ENCODE measurements at regions not wholly inside any gene's neighbourhood (a gene's known extent, or its start where the extent isn't known, plus 50 kb on each side); places are given as distances from the start of the nearest gene placed in this dataset.

DNA sequence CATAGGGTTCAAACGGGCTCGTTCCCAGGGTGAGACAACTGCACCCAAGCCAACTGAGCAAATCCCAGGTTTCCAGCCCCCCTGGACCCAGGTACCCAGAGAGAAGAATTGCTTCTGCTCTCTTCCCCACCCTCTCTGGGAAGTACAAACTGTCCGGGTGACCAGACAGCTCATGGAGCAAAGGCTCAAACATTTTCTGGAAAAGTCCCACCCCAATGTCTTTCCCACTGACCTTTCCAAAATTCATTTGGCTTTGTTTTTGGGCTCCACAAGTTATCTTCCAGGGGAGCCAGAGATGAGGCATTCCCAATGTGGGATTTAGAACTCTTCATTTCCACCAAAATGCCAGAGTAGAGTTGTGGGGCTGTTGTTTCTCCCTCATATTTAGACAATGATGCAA is 58.6 kb downstream of the PABIR2 start:
- Histone ChIP-seq H3K4me1 (ENCODE audit: control insufficient read depth in 1 of 2, insufficient read depth in 2 of 2, low read depth in 1 of 2, low read length in 1 of 2) (peaks cover 11 to 14% of the 10 kb centered on the region in 2 experiments; a peak in 3 of 4 replicates), H3K9me2 (no peaks in the 10 kb centered on the region), H3K36me3 (replicated peaks in 1 of 2; ENCODE audit: control insufficient read depth in 1 of 2, insufficient read depth in 2 of 2, low read length in 1 of 2) (no peaks in the 10 kb centered on the region), H4K20me1 (ENCODE audit: insufficient read depth) (no peaks in the 10 kb centered on the region), H3K4me2 (no peak overlapping the region), H3K27ac (ENCODE audit: low read depth in 2 of 2, low read length in 1 of 2) (no peak overlapping the region), H3K79me2 (ENCODE audit: insufficient read depth) (no peaks in the 10 kb centered on the region), H3K4me3 (ENCODE audit: low read depth in 2 of 2, low read length in 1 of 2) (no peak overlapping the region), H3K9me3 (no peaks in the 10 kb centered on the region), H3K27me3 (ENCODE audit: insufficient read depth) (no peaks in the 10 kb centered on the region), H3K9ac (no peak overlapping the region), H2AFZ (ENCODE audit: low read depth) (no peak overlapping the region), H3F3A (replicated peaks; ENCODE audit: insufficient read depth) (no peaks in the 10 kb centered on the region)
- ChIA-PET CTCF (interaction anchor here (0.6 to 1.1 kb wide), 2 partner anchors 23 to 27 kb away, joined by 3 read pairs; no protein-coding TSS in a partner anchor), POLR2A (no interaction called here)
- WGBS (ENCODE audit: low lambda C conversion rate): 46% methylated on average over 3 of the region's 3 CpGs
- DNase-seq: no peak
- TF ChIP-seq RAD21 (IDR thresholded peaks at IDR 0.05; ENCODE audit: low read length): no peak
- TF ChIP-seq TCF12 (IDR thresholded peaks at IDR 0.05): no peak
- no peak for TF ChIP-seq GATA2 (CRISPR knock-in tag; IDR thresholded peaks at IDR 0.05)
- no peak for TF ChIP-seq MEF2A (IDR thresholded peaks at IDR 0.05; ENCODE audit: borderline replicate concordance, low read depth)
- no peak for TF ChIP-seq CTCF (IDR thresholded peaks at IDR 0.05)
- no peak for TF ChIP-seq CHD2 (IDR thresholded peaks at IDR 0.05; ENCODE audit: low read length, partially characterized antibody)

GRCh38 chrX:134737721-134738369 is 59.2 kb downstream of the PABIR2 start:
- POLR2A ChIA-PET: interaction anchor here (0.6 kb wide), 1 partner anchor 111 kb away, joined by 3 read pairs; no protein-coding TSS in a partner anchor
- no peak overlapping the region for H2AFZ ChIP-seq (ENCODE audit: low read depth)
- H4K20me1 ChIP-seq (ENCODE audit: insufficient read depth): no peaks in the 10 kb centered on the region
- CTCF ChIA-PET: interaction anchor here (1.0 to 1.1 kb wide), 2 partner anchors 23 to 217 kb away, joined by 3 read pairs; no protein-coding TSS in a partner anchor
- no peaks in the 10 kb centered on the region for H3K9me2 ChIP-seq
- no peaks in the 10 kb centered on the region for H3F3A ChIP-seq (replicated peaks; ENCODE audit: insufficient read depth)
- no peak for TF ChIP-seq RXRA (IDR thresholded peaks at IDR 0.05; ENCODE audit: borderline replicate concordance, low read depth)
- TF ChIP-seq NFIC (IDR thresholded peaks at IDR 0.05; ENCODE audit: borderline replicate concordance): no peak
- no peak for TF ChIP-seq TAF1 (IDR thresholded peaks at IDR 0.05; ENCODE audit: borderline replicate concordance, low read depth, low read length)
- no peak overlapping the region for H3K27ac ChIP-seq (ENCODE audit: low read depth in 2 of 2, low read length in 1 of 2)
- peaks cover 11 to 18% of the 10 kb centered on the region in 2 experiments; a peak in 3 of 4 replicates for H3K4me1 ChIP-seq (ENCODE audit: control insufficient read depth in 1 of 2, insufficient read depth in 2 of 2, low read depth in 1 of 2, low read length in 1 of 2)
- H3K36me3 ChIP-seq (replicated peaks in 1 of 2; ENCODE audit: control insufficient read depth in 1 of 2, insufficient read depth in 2 of 2, low read length in 1 of 2): no peaks in the 10 kb centered on the region
- no peaks in the 10 kb centered on the region for H3K79me2 ChIP-seq (ENCODE audit: insufficient read depth)
- 70% methylated on average over 11 of the region's 12 CpGs for WGBS (ENCODE audit: low lambda C conversion rate)
- H3K4me2 ChIP-seq: no peak overlapping the region
- H3K27me3 ChIP-seq (ENCODE audit: insufficient read depth): no peaks in the 10 kb centered on the region
- H3K9ac ChIP-seq: no peak overlapping the region
- no peaks in the 10 kb centered on the region for H3K9me3 ChIP-seq
- no peak for DNase-seq
- H3K4me3 ChIP-seq (ENCODE audit: low read depth in 2 of 2, low read length in 1 of 2): no peak overlapping the region

DNA sequence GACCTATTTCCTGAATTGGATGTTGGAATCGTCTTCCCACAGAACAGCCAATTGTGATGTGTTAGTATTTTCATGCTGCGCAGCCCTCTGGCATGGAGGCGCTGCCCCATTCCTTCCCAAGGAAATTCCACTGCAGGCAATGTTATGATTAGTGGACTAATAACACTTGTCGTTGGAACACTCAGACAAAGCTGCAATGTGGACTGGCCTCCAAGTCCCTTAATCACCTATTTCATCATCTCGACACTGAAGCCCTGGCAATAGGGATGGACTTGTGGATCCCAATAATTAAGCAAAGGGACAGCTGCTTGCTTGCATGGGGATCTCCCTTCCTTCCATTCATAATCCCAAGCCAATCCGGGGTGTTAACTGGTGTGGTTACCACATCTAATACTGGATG is 59.9 kb downstream of the PABIR2 start:
- CTCF ChIA-PET: interaction anchor here (1.0 to 1.3 kb wide), 3 partner anchors 27 to 216 kb away, joined by 3 to 5 read pairs (median 3); no protein-coding TSS in a partner anchor
- no peaks in the 10 kb centered on the region for H3K79me2 ChIP-seq (ENCODE audit: insufficient read depth)
- H3K27ac ChIP-seq (ENCODE audit: low read depth in 2 of 2, low read length in 1 of 2): no peak overlapping the region
- no peaks in the 10 kb centered on the region for H3K9me3 ChIP-seq
- no peak overlapping the region for H3K4me3 ChIP-seq (ENCODE audit: low read depth in 2 of 2, low read length in 1 of 2)
- H2AFZ ChIP-seq (ENCODE audit: low read depth): no peak overlapping the region
- POLR2A ChIA-PET: no interaction called here
- no peak for DNase-seq
- no peak overlapping the region for H3K9ac ChIP-seq
- H3F3A ChIP-seq (replicated peaks; ENCODE audit: insufficient read depth): no peaks in the 10 kb centered on the region
- H3K27me3 ChIP-seq (ENCODE audit: insufficient read depth): no peaks in the 10 kb centered on the region
- peaks cover 11 to 24% of the 10 kb centered on the region in 2 experiments; a peak in 3 of 4 replicates for H3K4me1 ChIP-seq (ENCODE audit: control insufficient read depth in 1 of 2, insufficient read depth in 2 of 2, low read depth in 1 of 2, low read length in 1 of 2)
- WGBS (ENCODE audit: low lambda C conversion rate): 66% methylated on average over 6 of the region's 6 CpGs
- TF ChIP-seq RFX5 (IDR thresholded peaks at IDR 0.05; ENCODE audit: low read length) (no peak), SIN3A (IDR thresholded peaks at IDR 0.05; ENCODE audit: borderline replicate concordance, low read depth, low read length) (no peak), EP300 (IDR thresholded peaks at IDR 0.05; ENCODE audit: borderline replicate concordance in 1 of 2, low read depth in 1 of 2, low read length in 1 of 2) (no peak), GABPA (IDR thresholded peaks at IDR 0.05; ENCODE audit: low read depth) (no peak), GATA2 (CRISPR knock-in tag; IDR thresholded peaks at IDR 0.05) (no peak), CTCF (IDR thresholded peaks at IDR 0.05) (no peak), MXI1 (IDR thresholded peaks at IDR 0.05; ENCODE audit: low read depth, low read length) (no peak)
- H3K4me2 ChIP-seq: no peak overlapping the region
- no peaks in the 10 kb centered on the region for H3K9me2 ChIP-seq
- H3K36me3 ChIP-seq (replicated peaks in 1 of 2; ENCODE audit: control insufficient read depth in 1 of 2, insufficient read depth in 2 of 2, low read length in 1 of 2): no peaks in the 10 kb centered on the region
- no peaks in the 10 kb centered on the region for H4K20me1 ChIP-seq (ENCODE audit: insufficient read depth)

Data from SK-N-SH (cell line).